Esophagus (tissue), 2 donors: ENCODE measurements at regions not wholly inside any gene's neighbourhood (a gene's known extent, or its start where the extent isn't known, plus 50 kb on each side); places are given as distances from the start of the nearest gene placed in this dataset.
"Not testable (repeated sequence)": the region's sequence is repeated elsewhere in the genome, so short reads cannot be mapped to it uniquely, and the experiment has no call there.

ENCODE experiments used
- H3K27ac ChIP-seq, 2 donors: one replicate each; pipeline ENCODE4 v1.5.1; 2013; ENCODE audit warnings: low read depth in 2 of 2, mild to moderate bottlenecking in 2 of 2, inconsistent platforms in 1 of 2, low read length in 1 of 2, moderate library complexity in 1 of 2
- H3K27me3 ChIP-seq, 2 donors: one replicate each; pipeline ENCODE4 v1.6.1; 2013; ENCODE audit warnings: low read length in 2 of 2, control low read depth in 1 of 2, mild to moderate bottlenecking in 1 of 2; ENCODE audit not compliant: insufficient read depth in 2 of 2, control insufficient read depth in 1 of 2
- H3K36me3 ChIP-seq, 2 donors: one replicate each; pipeline ENCODE4 v1.6.1; 2013; ENCODE audit warnings: low read length in 1 of 2; ENCODE audit not compliant: control insufficient read depth in 2 of 2, insufficient read depth in 2 of 2
- H3K4me1 ChIP-seq, 2 donors: one replicate each; pipeline ENCODE4 v1.6.1; 2013; ENCODE audit warnings: low read length in 1 of 2; ENCODE audit not compliant: control insufficient read depth in 2 of 2, insufficient read depth in 2 of 2
- H3K4me3 ChIP-seq, 2 donors: one replicate each; pipeline ENCODE4 v1.5.1; 2013; ENCODE audit warnings: low read length in 2 of 2, mild to moderate bottlenecking in 2 of 2, low read depth in 1 of 2, moderate library complexity in 1 of 2
- H3K9me3 ChIP-seq, 2 donors: one replicate each; pipeline ENCODE4 v1.6.1; 2013; ENCODE audit warnings: mild to moderate bottlenecking in 2 of 2, low read depth in 1 of 2, low read length in 1 of 2, moderate library complexity in 1 of 2; ENCODE audit not compliant: control insufficient read depth in 2 of 2, insufficient read depth in 1 of 2
- WGBS, 2 donors: extraction: QIAGEN DNeasy Blood & Tissue Kit; methylation state at CpG; one replicate each; pipeline ENCODE4 v1.1.7; 2013; 5-methylcytosine and 5-hydroxymethylcytosine counted together
- donor health status: healthy with polysubstance abuse.
- donor health status: Bipolar disorder and iron deficiency.

- WGBS, 2 donors, result 51 to 67% methylated on average over 3 of the region's 3 CpGs
- Histone ChIP-seq H3K27me3 (no peaks in the 10 kb centered on the region), H3K4me1 (no peaks in the 10 kb centered on the region), H3K4me3 (no peak overlapping the region), H3K9me3 (no peaks in the 10 kb centered on the region), H3K36me3 (no peaks in the 10 kb centered on the region), H3K27ac (no peak overlapping the region)
Observed at GRCh38 chr10:23966504-23967051, 242.4 kb upstream of the KIAA1217 start.

- Histone ChIP-seq H3K36me3 (no peaks in the 10 kb centered on the region), H3K4me1 (no peaks in the 10 kb centered on the region), H3K27me3 (no peaks in the 10 kb centered on the region), H3K27ac (no peak overlapping the region), H3K9me3 (no peaks in the 10 kb centered on the region), H3K4me3 (no peak overlapping the region)
- WGBS, 2 donors, result 60 to 65% methylated on average over 4 of the region's 4 CpGs
Observed at GRCh38 chr10:23968301-23968700, 240.6 kb upstream of the KIAA1217 start.

GRCh38 chr10:23974746-23975272, 234.1 kb upstream of the KIAA1217 start:
- Histone ChIP-seq H3K4me1 (no peaks in the 10 kb centered on the region), H3K36me3 (no peaks in the 10 kb centered on the region), H3K27ac (no peak overlapping the region), H3K4me3 (no peak overlapping the region), H3K9me3 (no peaks in the 10 kb centered on the region), H3K27me3 (peaks cover 0 to 3% of the 10 kb centered on the region in 2 donors)
- 71 to 81% methylated on average over 4 of the region's 4 CpGs for WGBS, 2 donors

GRCh38 chr10:23975431-23975830, 233.5 kb upstream of the KIAA1217 start:
- Histone ChIP-seq H3K27ac (no peak overlapping the region), H3K4me3 (no peak overlapping the region), H3K27me3 (peaks cover 0 to 3% of the 10 kb centered on the region in 2 donors), H3K9me3 (no peaks in the 10 kb centered on the region), H3K4me1 (no peaks in the 10 kb centered on the region), H3K36me3 (no peaks in the 10 kb centered on the region)
- 85 to 92% methylated on average over 1 of the region's 1 CpG for WGBS, 2 donors

GRCh38 chr10:23976275-23976674, 232.7 kb upstream of the KIAA1217 start:
- H3K4me1 ChIP-seq, result no peaks in the 10 kb centered on the region
- no peak overlapping the region for H3K27ac ChIP-seq
- H3K9me3 ChIP-seq, result no peaks in the 10 kb centered on the region
- H3K36me3 ChIP-seq, result no peaks in the 10 kb centered on the region
- no peak overlapping the region for H3K4me3 ChIP-seq
- 48 to 49% methylated on average over 1 of the region's 1 CpG for WGBS, 2 donors
- H3K27me3 ChIP-seq, result peaks cover 0 to 3% of the 10 kb centered on the region in 2 donors

- H3K4me1 ChIP-seq, result no peaks in the 10 kb centered on the region
- H3K36me3 ChIP-seq, result no peaks in the 10 kb centered on the region
- H3K9me3 ChIP-seq, result no peaks in the 10 kb centered on the region
- peaks cover 0 to 3% of the 10 kb centered on the region in 2 donors for H3K27me3 ChIP-seq
- no peak overlapping the region for H3K4me3 ChIP-seq
- no peak overlapping the region for H3K27ac ChIP-seq
- 47 to 53% methylated on average over 1 of the region's 1 CpG for WGBS, 2 donors
Observed at GRCh38 chr10:23978317-23978716, 230.6 kb upstream of the KIAA1217 start.

GRCh38 chr10:23980094-23980493, 228.8 kb upstream of the KIAA1217 start:
- Histone ChIP-seq H3K36me3 (no peaks in the 10 kb centered on the region), H3K4me3 (no peak overlapping the region), H3K27me3 (peaks cover 0 to 3% of the 10 kb centered on the region in 2 donors), H3K4me1 (no peaks in the 10 kb centered on the region), H3K27ac (no peak overlapping the region), H3K9me3 (no peaks in the 10 kb centered on the region)
- 42 to 58% methylated on average over 3 of the region's 3 CpGs for WGBS, 2 donors

- H3K27me3 ChIP-seq, result no peaks in the 10 kb centered on the region
- no peak overlapping the region for H3K4me3 ChIP-seq
- no peaks in the 10 kb centered on the region for H3K9me3 ChIP-seq
- no peaks in the 10 kb centered on the region for H3K4me1 ChIP-seq
- H3K36me3 ChIP-seq, result no peaks in the 10 kb centered on the region
- no peak overlapping the region for H3K27ac ChIP-seq
- WGBS, 2 donors, result 71 to 76% methylated on average over 3 of the region's 3 CpGs
Observed at GRCh38 chr10:23981520-23982309, 227.2 kb upstream of the KIAA1217 start.

- 72 to 88% methylated on average over 1 of the region's 1 CpG for WGBS, 2 donors
- H3K4me1 ChIP-seq, H3K36me3 ChIP-seq, H3K4me3 ChIP-seq, H3K27me3 ChIP-seq, H3K27ac ChIP-seq, H3K9me3 ChIP-seq: not testable (repeated sequence)
Observed at GRCh38 chr10:23984405-23984804, 224.5 kb upstream of the KIAA1217 start.

- Histone ChIP-seq H3K9me3 (peaks cover 0 to 2% of the 10 kb centered on the region in 2 donors), H3K27ac (no peak overlapping the region), H3K4me1 (no peaks in the 10 kb centered on the region), H3K27me3 (no peaks in the 10 kb centered on the region), H3K4me3 (no peak overlapping the region), H3K36me3 (no peaks in the 10 kb centered on the region)
- WGBS, 2 donors, result 91 to 95% methylated on average over 7 of the region's 7 CpGs
Observed at GRCh38 chr10:23988006-23988405, 220.9 kb upstream of the KIAA1217 start.
